Spleen (tissue), 7 donors: ENCODE measurements at regions not wholly inside any gene's neighbourhood (a gene's known extent, or its start where the extent isn't known, plus 50 kb on each side); places are given as distances from the start of the nearest gene placed in this dataset.

ENCODE experiments used
- CTCF ChIP-seq, 11 experiments: fragments of 200-600 bp in 7 of 11; fragments of 450-650 bp in 4 of 11; sonication (generic) in 4 of 11; IDR thresholded peaks in 8 of 11; conservative IDR thresholded peaks in 3 of 11; 1 replicate in 7 of 11; 2 replicates in 4 of 11; pipeline versions ENCODE4 v1.4.0 to v1.8.0; 2016 to 2021; ENCODE audit warnings: antibody characterized with exemption in 11 of 11, inconsistent platforms in 4 of 11, mild to moderate bottlenecking in 1 of 11
- POLR2AphosphoS5 ChIP-seq, 3 donors: sonication (generic); formaldehyde crosslinking; IDR thresholded peaks; one replicate each; pipeline ENCODE4 v1.5.1; 2017; ENCODE audit warnings: antibody characterized with exemption in 3 of 3
- donor health status: DM: no; HTN: no; CAD: no; lungs with moderate emphysema.
- donor health status: DM: no; HTN: no; CAD: no.
- donor health status: DM: no; HTN: no; CAD: no.

- TF ChIP-seq CTCF (IDR thresholded peaks at IDR 0.05 in 8 of 11, conservative IDR thresholded peaks at IDR 0.05 in 3 of 11) (no peak), POLR2AphosphoS5 (IDR thresholded peaks at IDR 0.05) (no peak)
Observed at GRCh38 chr13:61277586-61278276, 137.9 kb downstream of the PCDH20 start.
